Astrocyte (in vitro differentiated cells and primary cell): ENCODE measurements at regions not wholly inside any gene's neighbourhood (a gene's known extent, or its start where the extent isn't known, plus 50 kb on each side); places are given as distances from the start of the nearest gene placed in this dataset.
"Not testable (repeated sequence)": the region's sequence is repeated elsewhere in the genome, so short reads cannot be mapped to it uniquely, and the experiment has no call there.

Experiments used
- CTCF ChIP-seq: IDR thresholded peaks from 2 replicates; pipeline ENCODE4 v1.5.1; 2011; ENCODE audit warnings: low read depth, mild to moderate bottlenecking, inconsistent platforms, low read length, moderate library complexity; ENCODE audit not compliant: insufficient read depth
- EZH2 ChIP-seq: IDR thresholded peaks from 2 replicates; pipeline ENCODE4 v1.6.1; 2012; ENCODE audit warnings: mild to moderate bottlenecking, low read length, inconsistent platforms; ENCODE audit not compliant: insufficient read depth

GRCh38 chr2:106320439-106320838 lies 126.3 kb upstream of the UXS1 start:
- not testable (repeated sequence) for TF ChIP-seq CTCF, EZH2
